HG02798 (cell line): ENCODE measurements at regions not wholly inside any gene's neighbourhood (a gene's known extent, or its start where the extent isn't known, plus 50 kb on each side); places are given as distances from the start of the nearest gene placed in this dataset.

Experiments
- ATAC-seq: cut with Tn5 transposase; IDR thresholded peaks from one replicate; pipeline ENCODE4 v1.9.1; 2021; ENCODE audit warnings: mild to moderate bottlenecking; ENCODE audit not compliant: unreplicated experiment, poor library complexity

DNA sequence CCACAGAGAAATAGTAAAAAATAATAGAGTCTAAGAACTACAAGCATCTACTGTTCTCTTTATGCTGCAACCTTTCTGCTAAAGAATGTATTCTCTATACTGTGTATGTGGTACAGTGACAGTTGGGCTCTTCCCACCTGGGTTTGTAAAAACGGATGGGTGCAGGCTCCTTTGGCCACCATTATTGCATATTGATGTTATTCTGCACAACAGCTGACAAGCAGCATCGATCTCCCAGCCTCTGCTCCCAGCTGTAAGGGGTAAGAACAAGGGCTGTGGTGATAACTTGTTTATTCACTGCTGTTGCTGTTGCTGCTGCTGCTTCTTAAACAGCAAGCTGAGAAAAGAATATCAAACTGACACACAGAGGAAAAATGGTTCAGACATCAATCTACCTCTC is 56.1 kb downstream of the KCNRG start:
- ATAC-seq: no peak

DNA sequence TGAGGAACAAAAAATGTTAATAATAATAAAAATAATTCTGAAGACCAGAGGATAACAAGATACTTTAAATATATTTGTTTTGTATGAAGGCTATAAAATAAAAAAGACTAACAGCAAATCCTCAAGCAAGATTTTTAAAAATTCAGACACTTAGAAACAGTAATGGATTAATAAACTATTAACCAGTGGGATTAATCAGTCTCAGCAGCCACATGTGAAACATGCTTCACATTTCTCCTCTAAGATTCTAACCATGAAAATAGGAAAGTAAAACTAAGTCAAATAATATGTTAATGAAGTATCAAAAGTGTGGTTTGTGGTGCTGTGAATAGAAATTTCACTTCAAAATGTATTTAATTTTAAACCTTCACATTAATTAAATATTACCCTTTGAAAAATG is 57.4 kb downstream of the KCNRG start:
- no peak for ATAC-seq

DNA sequence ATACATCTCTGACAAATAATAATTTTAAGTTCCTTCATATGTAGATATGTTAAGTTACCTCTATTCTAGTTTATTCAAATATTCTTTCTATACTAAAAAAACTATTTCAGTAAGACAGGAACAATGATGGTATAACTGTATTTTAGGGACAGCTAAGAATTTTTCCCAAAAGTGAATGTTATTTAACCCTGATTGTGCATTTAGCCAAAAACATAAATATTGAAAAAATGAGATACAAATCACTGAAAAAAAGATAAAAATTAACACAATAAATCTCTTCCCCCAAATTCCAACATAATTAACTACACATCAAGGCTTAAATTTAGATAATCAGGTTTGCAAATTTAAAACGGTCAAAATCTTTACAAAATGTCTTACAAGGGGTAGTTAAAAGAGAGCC is 58.1 kb downstream of the KCNRG start:
- no peak for ATAC-seq

DNA sequence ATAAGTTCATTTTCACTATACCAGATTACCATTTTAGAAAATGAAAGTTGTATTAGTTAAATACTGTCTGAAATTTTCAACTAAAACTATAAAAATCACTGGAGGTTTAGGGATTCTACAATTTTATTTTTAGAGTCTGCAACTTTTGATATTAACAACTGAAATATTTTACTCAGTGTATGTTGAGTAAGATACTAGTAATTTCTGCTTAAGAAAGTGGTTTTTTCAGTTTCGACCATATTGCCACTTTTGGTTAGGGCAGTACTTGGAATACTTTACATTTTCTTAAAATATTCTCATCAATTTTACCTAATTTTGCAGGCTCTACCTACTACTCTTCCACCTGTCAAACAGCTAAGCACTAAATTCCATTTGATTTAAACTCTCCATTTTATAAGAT is 59.6 kb downstream of the KCNRG start:
- peak; percentile 69 for ATAC-seq

DNA sequence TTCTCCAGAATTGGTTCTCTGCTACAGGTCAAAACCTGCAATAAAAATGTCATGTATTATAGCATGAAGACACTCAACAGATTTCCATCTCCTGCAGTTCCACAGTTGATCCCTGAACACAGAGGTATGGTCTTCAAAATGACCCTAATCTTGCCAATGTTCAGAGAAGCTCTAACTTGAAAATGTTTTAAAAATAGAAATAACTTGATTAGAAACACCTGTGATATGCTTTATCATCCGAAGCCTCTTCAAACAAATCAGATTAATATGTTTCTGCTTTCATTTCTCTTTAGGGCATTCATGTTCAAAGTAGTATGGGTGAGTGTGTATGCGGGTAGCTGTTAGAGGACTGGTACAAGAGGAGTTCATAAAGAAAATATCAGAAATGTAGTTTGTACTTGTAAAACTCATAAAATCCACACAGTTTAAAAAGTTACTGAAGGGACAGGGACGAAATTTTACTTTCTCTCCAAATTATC is 60.4 kb downstream of the KCNRG start:
- ATAC-seq: no peak

DNA sequence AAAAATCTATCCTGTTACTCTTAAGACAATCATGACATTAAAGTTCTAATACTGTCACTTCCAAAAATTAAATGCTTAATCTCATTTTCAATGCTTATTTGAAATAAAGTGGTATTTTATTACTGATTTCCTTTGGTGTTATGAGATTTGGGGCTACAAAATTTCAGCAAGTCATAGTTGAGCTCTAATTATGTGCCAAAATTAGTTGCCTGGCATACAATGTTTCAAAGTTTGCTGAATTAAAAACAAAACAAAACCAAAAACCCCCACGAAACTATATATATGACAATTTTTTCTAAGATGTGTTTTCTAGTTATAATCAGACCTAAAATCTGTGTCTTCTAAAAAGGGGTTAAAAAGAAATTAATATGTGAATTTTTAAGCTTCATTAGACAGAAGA is 62.2 kb downstream of the KCNRG start:
- ATAC-seq: no peak

DNA sequence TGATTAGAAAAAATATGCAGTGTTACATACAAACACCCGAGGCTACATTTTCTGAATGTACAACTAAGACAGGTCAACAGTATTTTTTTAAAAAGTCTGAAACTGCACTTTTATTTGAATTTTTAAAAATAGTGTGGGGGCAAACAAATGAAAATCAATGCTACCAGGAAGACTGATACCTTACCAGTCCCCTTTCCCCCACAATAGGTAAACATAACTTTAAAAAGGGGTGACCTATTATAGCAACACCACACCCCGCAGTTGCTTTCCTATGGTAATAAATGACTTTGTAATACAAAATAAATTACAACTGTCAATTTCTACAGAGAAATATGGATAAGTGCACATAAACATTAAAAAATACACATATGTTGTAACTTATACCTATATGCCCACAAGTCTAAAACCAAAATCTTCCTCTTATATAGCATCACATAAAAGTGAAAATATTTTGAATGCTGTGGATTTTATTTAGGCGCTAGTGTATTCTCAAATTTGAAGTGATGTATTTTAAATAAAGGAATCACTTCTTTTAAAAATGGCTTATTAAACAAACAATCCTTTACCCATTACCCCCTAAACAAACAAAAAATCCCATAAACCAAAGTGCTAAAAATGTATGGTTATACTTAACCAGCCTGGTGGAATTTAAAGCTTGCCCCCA is 63.1 kb downstream of the KCNRG start:
- ATAC-seq: no peak

DNA sequence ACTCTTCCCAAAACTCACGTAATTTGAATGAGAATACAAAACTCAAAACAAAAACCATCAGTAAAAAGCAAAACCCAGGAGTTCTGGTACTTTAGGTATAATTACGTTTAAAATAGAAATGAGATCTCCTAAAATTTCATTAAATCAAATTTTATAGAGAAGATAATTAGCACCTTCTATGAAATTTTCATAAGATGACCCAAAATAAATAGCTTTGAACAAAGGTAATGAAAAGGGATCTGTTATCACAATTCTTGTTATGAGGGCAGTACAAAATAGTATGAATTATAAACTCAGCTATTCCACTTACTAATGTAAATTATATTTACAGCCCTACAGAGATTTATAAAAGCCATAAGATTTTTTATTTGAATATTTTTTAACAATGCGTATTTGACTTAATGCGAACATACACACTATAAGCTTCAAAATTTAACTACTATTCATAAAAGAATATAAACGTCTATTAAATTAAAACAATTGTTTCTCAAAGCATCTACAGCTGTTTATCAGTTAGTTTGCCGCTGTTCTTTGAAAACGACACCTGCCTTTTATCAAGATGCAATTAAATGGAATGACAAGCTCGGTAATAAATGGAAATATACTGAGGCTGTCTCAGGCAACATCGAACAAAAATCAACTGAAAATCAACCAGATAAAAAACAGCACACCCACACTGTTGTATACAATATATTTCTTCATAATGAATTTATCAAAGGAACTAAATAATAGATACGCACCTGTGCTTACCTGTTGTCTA is 63.8 kb downstream of the KCNRG start:
- no peak for ATAC-seq

DNA sequence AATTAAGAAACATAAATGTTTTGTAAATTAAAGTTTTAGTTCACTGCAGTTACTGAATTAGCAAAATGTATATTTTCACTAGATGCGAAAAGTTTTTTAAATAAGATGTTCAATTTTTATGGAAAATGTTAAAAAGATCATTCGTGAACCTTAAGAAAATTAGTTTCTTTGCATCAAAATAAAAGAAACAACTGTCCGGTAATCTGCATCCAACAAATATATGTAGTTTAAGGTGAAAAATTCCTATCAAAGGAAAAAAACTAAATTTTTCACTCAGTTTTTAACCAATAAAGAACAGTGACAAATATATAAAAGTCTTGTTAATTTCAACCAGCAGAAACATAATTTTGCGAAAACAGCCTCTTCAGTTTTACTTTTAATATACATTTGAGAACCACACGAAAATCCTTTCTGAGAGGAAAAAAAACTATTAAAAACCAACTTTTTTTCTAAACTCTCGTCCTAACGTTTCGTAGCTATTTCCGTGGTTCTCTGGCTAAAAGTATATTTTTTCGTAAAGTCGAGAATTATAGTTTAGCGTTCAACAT is 64.5 kb downstream of the KCNRG start:
- no peak for ATAC-seq

DNA sequence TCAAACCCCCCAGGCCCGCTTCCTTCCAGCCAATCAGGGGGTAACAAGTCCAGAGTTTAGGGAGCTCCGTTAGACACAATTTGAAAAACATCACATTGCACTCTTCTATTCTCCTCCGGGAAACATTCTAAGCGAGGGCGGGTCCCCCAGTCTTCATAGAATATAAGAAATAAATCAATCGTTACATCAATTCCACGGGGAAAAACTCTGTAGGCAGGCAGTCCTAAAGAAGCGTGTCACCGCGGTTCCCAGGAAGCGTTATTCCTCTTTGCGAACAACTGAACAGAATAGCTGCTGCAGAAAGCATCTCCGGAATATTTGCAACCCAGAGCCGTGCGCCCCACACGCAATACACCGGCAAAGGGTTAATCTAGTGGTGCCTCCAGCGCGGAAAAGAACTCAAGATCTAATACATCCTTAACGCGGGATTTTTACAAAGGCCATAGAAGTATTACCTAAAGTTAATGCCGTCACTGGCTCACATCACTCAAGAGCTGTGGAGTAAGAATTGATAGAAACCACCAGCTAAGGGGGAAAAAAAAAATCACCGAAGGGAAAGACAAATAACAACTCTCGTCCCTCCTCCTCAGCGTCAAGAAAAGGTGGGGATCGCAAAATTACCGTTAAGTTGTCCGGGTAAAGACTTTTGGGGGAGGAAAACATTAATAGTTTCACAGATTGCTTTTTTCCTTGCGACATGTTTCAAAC is 65.1 kb downstream of the KCNRG start:
- ATAC-seq: no peak

DNA sequence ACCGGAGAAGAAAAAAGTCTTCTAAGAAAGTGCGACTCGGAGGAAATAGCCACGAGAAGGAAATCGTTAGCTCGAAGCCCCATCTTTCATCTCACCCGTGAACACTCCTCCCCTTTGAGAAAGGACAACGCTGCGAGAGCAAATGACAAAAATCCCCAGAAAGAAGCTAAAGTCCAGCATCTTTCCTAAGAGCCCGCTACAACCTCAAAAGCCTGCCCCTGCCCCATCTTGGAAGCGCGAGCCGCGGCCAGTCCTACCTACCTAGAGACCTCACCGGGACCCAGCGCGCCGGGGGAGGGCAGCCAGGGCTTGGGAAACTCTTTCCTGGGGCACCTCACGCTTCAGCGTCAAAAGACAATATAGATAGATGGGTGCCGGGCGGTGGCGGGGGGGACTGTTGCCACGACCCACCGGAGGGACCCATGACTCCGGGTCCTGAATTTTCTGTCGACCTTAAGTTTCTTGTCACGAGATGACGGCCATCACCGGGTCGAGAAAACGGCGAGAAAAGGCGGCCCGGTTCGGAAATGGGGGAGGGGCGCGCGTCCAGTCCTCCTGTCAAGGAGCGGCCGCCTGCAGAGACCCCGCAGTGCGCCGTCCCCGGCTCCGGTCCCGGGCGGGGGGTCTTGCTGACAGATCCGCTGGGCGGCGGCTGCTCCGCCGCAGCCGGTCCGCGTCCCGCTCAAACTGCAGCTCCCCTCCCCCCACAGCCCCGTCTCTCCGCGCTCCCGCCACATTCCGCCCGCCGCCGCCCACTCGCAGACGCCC is 65.9 kb downstream of the KCNRG start:
- ATAC-seq: no peak

DNA sequence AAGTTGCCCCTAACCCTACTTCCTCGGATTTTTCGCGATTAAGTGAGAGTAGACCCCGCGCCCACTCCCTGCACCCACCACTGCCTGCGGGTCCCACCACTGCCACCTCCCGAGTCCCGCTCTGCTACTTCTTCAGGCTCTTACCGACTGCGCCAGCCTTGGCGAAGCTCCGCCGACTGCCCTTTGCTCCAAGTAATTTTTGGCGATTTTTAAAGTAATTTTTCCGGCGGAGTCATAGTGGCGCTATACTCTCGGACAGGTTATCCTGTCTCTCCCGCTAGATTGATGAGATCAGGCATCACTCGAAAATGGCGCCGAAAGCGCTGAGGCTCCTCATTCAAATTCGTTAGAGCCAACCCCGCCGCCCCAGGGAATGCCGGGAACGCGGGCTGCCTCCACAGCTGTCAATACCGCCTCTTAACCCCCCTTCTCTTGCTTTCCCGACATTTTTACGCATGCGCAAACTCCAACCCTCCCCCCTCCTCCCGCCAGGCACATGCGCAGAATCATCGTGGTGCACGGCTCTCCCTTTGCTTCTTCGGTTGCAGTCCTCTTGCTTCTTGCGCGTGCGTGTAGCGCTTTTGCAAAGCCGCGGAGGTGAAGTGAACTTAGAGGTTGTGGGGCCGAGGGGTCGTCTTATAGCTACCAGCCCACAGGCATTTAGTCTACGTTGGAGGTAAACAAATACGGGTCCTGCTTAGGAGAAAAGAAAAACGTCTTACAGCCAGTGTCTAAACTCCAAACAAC is 66.6 kb downstream of the KCNRG start:
- peak; percentile 81 for ATAC-seq

DNA sequence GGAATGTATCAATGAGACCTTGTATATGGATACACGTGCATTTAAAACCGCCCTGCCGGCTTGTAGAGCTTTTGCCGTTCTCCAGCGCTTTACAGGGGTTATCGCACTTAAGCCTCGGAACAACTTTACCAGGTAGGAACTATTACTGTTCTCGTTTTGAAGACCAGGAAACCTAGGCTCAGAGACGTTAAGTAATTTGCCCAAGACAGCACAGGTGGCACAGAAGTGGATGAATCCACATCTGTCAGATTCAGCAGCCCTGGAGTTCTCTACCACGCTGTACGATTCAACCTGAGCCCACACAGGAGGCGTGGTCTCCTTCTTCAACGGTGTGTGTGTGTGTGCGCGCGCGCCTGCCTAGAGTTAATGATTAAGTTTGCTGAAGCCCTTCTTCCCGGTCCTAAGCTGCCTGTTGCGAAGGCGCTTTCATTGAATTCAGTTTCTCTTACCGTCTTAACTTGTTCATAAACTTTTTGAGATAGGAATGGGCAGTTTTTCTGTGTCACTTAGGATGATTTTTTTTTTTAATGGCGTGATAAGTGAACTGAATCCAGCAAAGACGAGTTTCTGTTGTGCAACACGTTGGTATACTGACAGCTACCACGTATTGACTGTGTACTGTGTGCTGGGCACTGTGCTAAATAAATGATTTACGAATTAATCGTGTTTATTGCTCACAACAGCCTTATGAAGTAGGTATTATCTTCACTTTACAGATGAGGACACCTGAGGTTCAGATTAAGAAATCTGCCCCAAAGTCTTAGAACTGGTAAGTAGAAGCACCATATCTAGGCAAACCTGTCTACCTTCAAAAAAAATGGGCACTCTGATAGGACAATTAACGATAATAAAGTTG is 67.4 kb downstream of the KCNRG start:
- peak; percentile 65 for ATAC-seq

DNA sequence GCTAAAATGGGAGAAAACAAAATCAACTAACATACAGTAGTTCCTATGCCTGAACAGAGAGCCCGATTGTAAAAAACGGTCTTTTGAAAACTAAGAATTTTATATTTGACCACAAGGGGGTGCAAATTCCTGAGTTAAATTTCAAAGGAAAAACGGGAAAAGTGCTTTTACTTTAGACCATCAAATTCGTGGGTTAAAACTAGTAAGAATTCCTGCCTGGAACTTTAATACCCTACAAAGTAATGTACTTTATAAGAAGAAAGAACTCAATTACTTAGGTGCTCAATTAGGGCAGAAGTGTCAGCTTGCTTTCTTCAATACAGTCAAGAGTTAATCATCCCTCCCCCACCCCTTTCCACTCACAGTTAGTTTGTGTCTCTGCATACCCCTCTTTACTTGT is 69.8 kb downstream of the KCNRG start:
- ATAC-seq: no peak

DNA sequence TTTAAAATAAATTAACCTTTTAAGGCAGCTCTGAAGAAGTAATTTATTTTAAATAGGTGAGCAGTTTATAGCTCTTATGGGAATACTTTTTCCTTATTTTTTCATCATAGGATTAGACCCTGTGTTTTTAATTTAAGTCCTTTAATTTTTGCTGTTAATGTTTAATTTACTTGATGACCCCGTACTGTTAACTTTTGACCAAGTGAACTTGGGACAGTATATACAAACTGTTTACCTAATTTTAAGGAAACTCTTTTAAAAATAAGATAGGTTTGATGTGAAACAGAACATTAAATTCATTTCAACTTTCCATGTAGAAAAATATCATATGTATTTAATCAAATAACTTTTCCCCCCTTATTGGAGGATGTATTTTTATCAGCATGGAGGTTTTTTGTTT is 74.4 kb downstream of the KCNRG start:
- ATAC-seq: no peak

DNA sequence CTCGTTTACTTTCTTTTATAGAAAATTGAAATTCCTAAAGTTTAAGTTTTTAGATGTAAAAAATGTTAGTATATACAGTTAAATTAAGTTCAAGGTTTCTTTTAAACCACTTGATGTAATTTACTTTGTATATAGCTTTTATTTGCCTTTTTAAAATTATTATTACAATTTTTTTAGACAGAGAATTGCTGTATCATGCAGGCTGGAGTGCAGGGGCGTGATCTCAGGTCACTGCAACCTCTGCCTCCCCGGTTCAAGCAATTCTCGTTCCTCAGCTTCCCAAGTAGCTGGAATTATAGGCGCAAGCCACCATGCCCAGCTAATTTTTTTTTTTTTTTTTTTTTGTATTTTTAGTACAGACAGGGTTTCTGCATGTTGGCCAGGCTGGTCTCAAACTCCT is 75.0 kb downstream of the KCNRG start:
- no peak for ATAC-seq

DNA sequence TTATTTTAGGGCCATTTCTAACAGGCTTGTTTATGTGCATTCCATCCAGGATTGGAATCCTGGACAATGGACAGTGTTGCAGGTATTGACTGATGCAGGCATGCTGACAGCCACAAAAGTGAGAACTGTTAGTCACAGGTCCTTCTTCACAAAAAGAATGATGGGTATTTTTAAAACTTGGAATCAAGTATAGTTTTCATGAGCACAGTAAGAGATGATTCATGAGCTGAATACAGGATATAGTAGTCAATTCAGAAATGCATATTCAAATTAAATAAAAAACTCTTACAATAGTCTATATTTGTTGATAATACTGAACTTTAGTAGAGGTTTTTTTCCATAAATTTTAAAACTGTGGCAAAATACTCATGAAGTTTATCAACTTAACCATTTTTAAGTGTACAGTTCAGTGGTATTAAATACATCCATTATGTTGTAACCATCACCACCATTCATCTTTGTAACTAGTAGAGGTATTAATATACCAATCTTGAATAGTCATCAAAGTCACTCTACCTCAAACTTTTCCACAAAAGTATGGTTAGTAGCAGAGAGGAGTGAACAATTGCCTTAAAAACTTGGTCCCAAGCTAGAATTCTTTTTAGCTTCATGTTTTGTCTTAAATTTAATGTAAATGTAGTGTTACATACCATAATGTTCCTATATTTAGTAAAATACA is 79.5 kb downstream of the KCNRG start:
- no peak for ATAC-seq

DNA sequence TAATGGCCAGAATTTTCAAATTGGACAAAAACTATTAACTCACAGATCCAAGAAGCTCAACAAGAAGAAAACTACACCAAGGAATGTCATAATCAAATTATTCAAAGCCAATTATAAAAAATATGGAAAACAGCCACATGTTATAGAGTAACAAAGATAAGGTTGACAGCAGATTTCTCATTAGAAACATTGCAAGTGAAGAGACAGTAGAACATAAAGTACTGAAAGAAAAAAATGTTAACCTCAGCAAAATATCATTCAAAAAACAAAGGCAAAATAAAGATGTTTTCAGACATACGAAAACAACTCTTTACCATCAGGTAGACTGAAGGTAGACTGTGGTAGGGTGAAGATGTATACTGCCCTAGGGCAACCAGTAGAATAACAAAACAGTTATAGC is 83.4 kb downstream of the KCNRG start:
- no peak for ATAC-seq
